ENCODE measurements at regions not wholly inside any gene's neighbourhood (a gene's known extent, or its start where the extent isn't known, plus 50 kb on each side); places are given as distances from the start of the nearest gene placed in this dataset.

DNA sequence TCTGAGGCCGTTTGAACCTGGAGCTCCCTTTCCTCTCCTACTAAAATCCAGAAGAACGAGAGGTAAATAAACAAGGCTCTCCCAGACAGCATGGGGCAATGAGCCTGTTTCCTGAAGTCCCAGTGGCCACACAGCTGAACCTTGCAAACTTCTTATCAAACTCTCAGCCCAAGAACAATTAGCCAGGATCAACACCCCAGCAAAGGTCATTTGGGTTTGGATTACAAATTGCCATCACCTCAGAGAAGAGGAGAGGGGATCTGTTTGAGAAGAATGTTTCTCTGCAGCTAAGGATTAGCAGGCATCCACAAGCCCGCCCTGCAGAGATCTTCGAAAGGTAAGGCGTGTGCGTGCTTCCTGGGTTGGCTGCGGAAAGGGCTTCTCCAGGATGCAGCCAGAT is 201.9 kb upstream of the SOX1 start:
- H3K9me3 ChIP-seq (ENCODE audit: control insufficient read depth in 2 of 3, insufficient read depth in 1 of 3, low read length in 3 of 3), result peaks cover 0 to 11% (median 2%) of the 10 kb centered on the region in 3 donors
- no peak for TF ChIP-seq CTCF (IDR thresholded peaks at IDR 0.05; ENCODE audit: borderline replicate concordance, extremely low read depth, insufficient read depth)
- H3K36me3 ChIP-seq (ENCODE audit: control insufficient read depth in 2 of 3, insufficient read depth in 3 of 3, low read length in 3 of 3), result no peaks in the 10 kb centered on the region
- no peak overlapping the region for H3K27ac ChIP-seq (ENCODE audit: low read depth in 2 of 2, low read length in 2 of 2)
- no peak for FAIRE-seq
- no peaks in the 10 kb centered on the region for H3K27me3 ChIP-seq (ENCODE audit: control insufficient read depth, insufficient read depth, low read length)
- DNase-seq, result no peak
- H3K9ac ChIP-seq (ENCODE audit: low read length in 3 of 3), result no peak overlapping the region
- intact Hi-C loops (cut with DNase I), result no loop called here
- H3K4me1 ChIP-seq (ENCODE audit: control insufficient read depth in 2 of 3, insufficient read depth in 2 of 3, low read depth in 1 of 3, low read length in 3 of 3), result no peaks in the 10 kb centered on the region
- H3K4me3 ChIP-seq (ENCODE audit: low read length in 3 of 3), result no peak overlapping the region

- Histone ChIP-seq H3K4me3 (ENCODE audit: low read length in 3 of 3) (no peak overlapping the region), H3K27me3 (ENCODE audit: control insufficient read depth, insufficient read depth, low read length) (no peaks in the 10 kb centered on the region), H3K36me3 (ENCODE audit: control insufficient read depth in 2 of 3, insufficient read depth in 3 of 3, low read length in 3 of 3) (no peaks in the 10 kb centered on the region), H3K27ac (ENCODE audit: low read depth in 2 of 2, low read length in 2 of 2) (no peak overlapping the region), H3K9ac (ENCODE audit: low read length in 3 of 3) (no peak overlapping the region), H3K9me3 (ENCODE audit: control insufficient read depth in 2 of 3, insufficient read depth in 1 of 3, low read length in 3 of 3) (peaks cover 0 to 5% (median 2%) of the 10 kb centered on the region in 3 donors), H3K4me1 (ENCODE audit: control insufficient read depth in 2 of 3, insufficient read depth in 2 of 3, low read depth in 1 of 3, low read length in 3 of 3) (no peaks in the 10 kb centered on the region)
- DNase-seq (no peak), FAIRE-seq (no peak)
- intact Hi-C loops (cut with DNase I), result no loop called here
- no peak for TF ChIP-seq CTCF (IDR thresholded peaks at IDR 0.05; ENCODE audit: borderline replicate concordance, extremely low read depth, insufficient read depth)
Measured at GRCh38 chr13:111865826-111866225, 201.1 kb upstream of the SOX1 start.

DNA sequence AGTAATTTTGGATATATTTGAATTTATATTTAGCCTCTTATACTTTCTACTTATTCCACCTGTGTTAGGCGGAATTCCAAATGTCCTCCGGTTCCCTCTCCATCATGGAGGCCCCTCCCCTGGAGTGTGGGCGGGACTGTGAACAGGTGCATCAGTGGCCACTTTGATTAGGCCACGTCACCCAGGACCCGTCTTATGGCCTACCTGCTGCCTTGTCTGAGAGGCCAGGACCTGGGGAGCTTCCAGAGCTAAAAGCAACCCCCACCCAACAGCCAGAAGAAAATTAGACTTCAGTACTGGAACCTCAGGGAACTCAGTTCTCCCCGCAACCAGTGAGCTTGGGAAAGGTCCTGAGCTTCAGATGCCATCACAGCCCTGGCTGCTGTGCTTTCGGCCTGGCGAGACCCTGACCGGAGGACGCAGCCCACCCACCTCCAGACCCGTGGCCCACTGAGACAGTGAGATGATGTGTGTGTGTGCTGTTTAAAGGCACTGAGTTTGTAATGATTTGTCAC is 200.2 kb upstream of the SOX1 start:
- intact Hi-C loops (cut with DNase I), result no loop called here
- Histone ChIP-seq H3K9me3 (ENCODE audit: control insufficient read depth in 2 of 3, insufficient read depth in 1 of 3, low read length in 3 of 3) (peaks cover 0 to 5% (median 2%) of the 10 kb centered on the region in 3 donors), H3K4me3 (ENCODE audit: low read length in 3 of 3) (no peak overlapping the region), H3K36me3 (ENCODE audit: control insufficient read depth in 2 of 3, insufficient read depth in 3 of 3, low read length in 3 of 3) (no peaks in the 10 kb centered on the region), H3K27me3 (ENCODE audit: control insufficient read depth, insufficient read depth, low read length) (no peaks in the 10 kb centered on the region), H3K4me1 (ENCODE audit: control insufficient read depth in 2 of 3, insufficient read depth in 2 of 3, low read depth in 1 of 3, low read length in 3 of 3) (no peaks in the 10 kb centered on the region), H3K9ac (ENCODE audit: low read length in 3 of 3) (no peak overlapping the region), H3K27ac (ENCODE audit: low read depth in 2 of 2, low read length in 2 of 2) (no peak overlapping the region)
- no peak for FAIRE-seq
- no peak for DNase-seq
- TF ChIP-seq CTCF (IDR thresholded peaks at IDR 0.05; ENCODE audit: borderline replicate concordance, extremely low read depth, insufficient read depth), result no peak

- H3K9me3 ChIP-seq (ENCODE audit: control insufficient read depth in 2 of 3, insufficient read depth in 1 of 3, low read length in 3 of 3), result peaks cover 0 to 5% (median 2%) of the 10 kb centered on the region in 3 donors
- H3K4me1 ChIP-seq (ENCODE audit: control insufficient read depth in 2 of 3, insufficient read depth in 2 of 3, low read depth in 1 of 3, low read length in 3 of 3), result no peaks in the 10 kb centered on the region
- TF ChIP-seq CTCF (IDR thresholded peaks at IDR 0.05; ENCODE audit: borderline replicate concordance, extremely low read depth, insufficient read depth), result no peak
- H3K27me3 ChIP-seq (ENCODE audit: control insufficient read depth, insufficient read depth, low read length), result no peaks in the 10 kb centered on the region
- intact Hi-C loops (cut with DNase I), result no loop called here
- H3K36me3 ChIP-seq (ENCODE audit: control insufficient read depth in 2 of 3, insufficient read depth in 3 of 3, low read length in 3 of 3), result no peaks in the 10 kb centered on the region
- H3K4me3 ChIP-seq (ENCODE audit: low read length in 3 of 3), result no peak overlapping the region
- no peak overlapping the region for H3K27ac ChIP-seq (ENCODE audit: low read depth in 2 of 2, low read length in 2 of 2)
- no peak for FAIRE-seq
- no peak for DNase-seq
- H3K9ac ChIP-seq (ENCODE audit: low read length in 3 of 3), result no peak overlapping the region
Measured at GRCh38 chr13:111867657-111868056, 199.3 kb upstream of the SOX1 start.

All from kidney (tissue), 13 donors.